Activated CD8-positive, alpha-beta memory T cell treated with anti-CD3 and anti-CD28 coated beads for 48 hours (primary cell): ENCODE measurements at regions not wholly inside any gene's neighbourhood (a gene's known extent, or its start where the extent isn't known, plus 50 kb on each side); places are given as distances from the start of the nearest gene placed in this dataset.
"Not testable (repeated sequence)": the region's sequence is repeated elsewhere in the genome, so short reads cannot be mapped to it uniquely, and the experiment has no call there.

Source experiments
- DNase-seq, 3 experiments: peaks; one replicate each; pipeline ENCODE4 v3.0.0-alpha.2; 2020; ENCODE audit warnings: low read depth in 2 of 3, low spot score in 2 of 3

DNA sequence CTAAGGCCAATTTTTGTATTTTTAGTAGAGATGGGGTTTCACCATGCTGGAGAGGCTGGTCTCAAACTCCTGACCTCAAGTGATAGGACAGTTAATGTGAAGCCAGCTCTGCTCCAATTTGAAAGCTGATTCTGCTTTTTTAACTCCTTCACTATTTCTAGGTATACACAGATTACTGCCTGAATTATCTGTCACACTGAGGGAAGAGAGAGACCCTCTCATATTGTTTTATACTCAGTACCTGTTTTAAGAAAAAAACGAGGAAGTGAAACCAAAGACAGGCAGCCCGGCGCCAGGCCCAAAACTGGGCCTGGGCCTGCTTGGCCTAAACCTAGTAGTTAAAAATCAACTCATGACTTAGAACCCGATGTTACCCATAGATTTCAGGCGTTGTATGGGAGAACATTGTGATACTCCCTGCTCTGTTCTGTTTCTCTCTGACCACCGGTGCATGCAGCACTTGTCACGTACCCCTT lies 1601.5 kb upstream of the PCDH10 start:
- DNase-seq: no peak

- DNase-seq: no peak
Observed at GRCh38 chr4:131551306-131551705, 1597.8 kb upstream of the PCDH10 start.

DNA sequence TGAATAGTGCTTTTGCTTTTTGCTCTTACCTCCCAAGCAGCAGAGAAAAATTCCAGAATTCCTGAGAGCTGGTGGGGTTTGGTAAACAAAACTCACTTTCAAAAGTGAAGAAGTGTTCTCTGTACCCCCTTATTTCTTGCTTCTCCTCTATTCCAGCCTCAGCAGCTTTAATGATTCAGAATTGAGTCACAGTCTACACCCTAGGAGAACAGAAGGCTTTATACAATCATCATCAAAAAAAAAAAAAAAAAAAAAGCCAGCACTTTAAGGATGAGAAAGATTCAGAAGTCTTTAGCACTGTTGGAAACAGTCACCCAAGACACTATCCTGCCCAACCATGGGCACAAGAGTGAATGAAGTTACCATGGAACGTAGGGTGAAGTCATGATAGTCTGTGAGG lies 1583.1 kb upstream of the PCDH10 start:
- no peak for DNase-seq

GRCh38 chr4:131584587-131584986 lies 1564.5 kb upstream of the PCDH10 start:
- DNase-seq: no peak

GRCh38 chr4:131595140-131595539 lies 1554.0 kb upstream of the PCDH10 start:
- DNase-seq: no peak

GRCh38 chr4:131603705-131604104 lies 1545.4 kb upstream of the PCDH10 start:
- no peak for DNase-seq

DNA sequence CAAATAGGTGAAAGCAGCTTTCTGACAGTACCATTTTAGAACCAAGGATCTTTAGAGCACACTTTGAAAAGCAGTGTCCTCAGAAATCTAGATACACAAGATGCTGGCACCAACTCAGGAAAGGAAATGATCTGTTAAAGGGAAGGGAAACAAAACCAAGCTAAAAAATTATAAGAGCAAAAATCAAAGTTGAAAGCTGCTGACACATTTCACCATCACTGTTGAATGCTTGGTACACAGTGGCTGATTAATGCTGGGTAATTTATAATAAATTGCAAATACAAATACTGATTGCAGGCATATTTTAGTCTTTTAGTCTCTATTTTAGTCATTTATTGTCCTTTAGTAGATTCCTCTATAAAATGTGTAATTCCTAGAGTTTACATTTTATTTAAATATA lies 1540.1 kb upstream of the PCDH10 start:
- DNase-seq: no peak

GRCh38 chr4:131610517-131610916 lies 1538.6 kb upstream of the PCDH10 start:
- DNase-seq: not testable (repeated sequence)

DNA sequence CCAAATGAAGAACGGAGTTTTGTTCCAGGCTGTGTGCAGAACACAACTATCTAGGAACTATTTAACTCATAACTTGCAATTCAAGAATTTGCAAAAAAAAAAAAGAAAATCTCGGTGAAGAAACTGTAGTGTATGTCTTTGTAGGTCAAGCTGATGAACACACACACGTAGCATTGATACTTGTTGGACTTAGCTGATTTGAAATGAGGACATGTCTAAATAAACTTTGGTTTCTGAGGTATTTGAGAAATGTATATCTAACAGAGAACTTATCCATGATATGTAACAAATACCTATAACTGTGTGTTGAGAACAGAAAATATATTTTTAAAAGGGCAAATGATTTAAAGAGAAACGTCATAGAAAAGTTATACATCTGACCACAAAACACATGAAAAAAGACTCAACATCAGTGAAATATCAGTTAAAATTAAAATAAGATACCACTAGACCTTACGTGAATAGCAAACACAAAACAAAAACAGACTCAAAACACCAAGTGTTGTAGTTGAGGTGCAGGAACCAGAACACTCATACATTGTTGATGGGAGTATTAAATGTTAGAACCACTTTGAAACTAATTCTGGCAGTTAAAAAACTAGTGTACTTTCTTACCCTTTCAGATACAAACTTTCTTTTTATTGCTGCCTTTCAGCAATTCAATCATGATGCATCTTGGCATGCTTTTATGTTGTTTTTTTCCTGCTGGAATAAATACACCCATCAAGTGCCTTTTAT lies 1535.8 kb upstream of the PCDH10 start:
- no peak for DNase-seq

GRCh38 chr4:131613824-131614216 lies 1535.3 kb upstream of the PCDH10 start:
- no peak for DNase-seq

DNA sequence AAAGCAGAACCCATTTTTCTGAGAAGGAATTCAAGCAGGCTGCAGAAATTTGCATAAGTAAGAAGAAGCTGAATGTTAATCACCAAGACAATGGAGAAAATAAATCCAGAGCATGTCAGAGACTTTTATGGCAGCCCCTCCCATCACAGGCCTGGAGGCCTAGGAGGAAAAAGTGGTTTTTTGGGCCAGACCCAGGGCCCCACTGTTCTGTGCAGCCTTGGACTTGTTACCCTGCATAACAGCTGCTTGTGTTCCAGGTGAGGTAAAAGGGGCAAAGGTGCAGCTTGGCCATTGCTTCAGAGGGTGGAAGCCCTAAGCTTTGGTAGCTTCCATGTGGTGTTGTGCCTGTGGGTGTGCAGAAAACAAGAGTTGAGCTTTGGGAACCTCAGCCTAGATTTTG lies 1516.2 kb upstream of the PCDH10 start:
- DNase-seq: no peak

DNA sequence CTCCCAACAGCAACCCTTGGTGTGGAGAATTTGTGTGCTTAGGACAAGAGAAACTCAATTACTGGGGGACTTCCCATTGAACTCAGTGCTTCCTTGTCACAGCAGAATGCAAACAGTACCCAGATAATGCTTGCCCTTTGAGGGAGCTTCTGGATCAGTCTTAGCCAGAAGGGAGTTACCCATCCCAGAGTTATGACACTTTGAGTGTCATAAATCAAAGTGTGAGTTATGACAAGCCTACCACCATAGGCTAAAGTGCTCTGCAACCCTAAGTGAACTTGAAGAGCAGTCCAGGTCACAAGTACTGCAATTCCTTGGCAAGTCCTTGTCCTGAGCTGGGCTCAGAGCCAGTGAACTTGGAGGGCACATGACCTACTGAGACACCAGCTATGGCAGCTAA lies 1513.9 kb upstream of the PCDH10 start:
- DNase-seq: no peak

DNA sequence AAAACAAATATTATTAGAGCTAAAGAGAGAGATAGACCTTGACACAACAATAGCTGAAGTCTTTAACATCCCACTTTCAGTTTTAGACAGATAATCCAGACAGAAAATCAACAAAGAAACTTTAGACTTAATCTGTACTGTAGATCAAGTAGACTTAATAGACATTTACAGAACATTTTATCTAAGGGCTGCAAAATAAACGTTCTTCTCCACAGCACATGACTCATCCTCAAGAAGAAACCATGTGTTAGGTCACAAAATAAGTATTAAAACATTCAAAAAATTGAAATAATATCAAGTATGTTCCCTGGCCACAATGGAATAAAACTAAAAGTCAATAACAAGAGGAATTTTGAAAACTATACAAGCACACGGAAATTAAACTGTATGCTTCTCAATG lies 1510.3 kb upstream of the PCDH10 start:
- DNase-seq: no peak

DNA sequence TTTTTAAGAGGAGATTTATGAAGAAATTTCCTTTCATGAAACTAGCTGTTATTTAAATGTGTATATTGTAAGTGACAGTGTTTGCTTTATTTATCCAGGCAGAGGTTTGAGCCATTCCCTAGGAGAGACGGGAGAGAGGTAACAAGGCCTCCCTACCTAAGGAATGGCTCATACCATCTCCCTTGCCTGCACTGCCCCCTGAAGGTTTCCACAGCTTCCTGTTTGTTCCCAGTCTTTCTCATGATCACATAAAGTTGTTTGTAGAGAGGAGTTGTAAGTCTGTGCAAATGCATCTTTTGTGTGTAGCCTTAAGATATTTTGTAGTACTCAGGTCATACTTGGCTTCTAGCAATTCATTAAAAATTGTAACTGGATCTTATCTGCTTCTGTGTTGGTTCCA lies 1504.5 kb upstream of the PCDH10 start:
- no peak for DNase-seq

DNA sequence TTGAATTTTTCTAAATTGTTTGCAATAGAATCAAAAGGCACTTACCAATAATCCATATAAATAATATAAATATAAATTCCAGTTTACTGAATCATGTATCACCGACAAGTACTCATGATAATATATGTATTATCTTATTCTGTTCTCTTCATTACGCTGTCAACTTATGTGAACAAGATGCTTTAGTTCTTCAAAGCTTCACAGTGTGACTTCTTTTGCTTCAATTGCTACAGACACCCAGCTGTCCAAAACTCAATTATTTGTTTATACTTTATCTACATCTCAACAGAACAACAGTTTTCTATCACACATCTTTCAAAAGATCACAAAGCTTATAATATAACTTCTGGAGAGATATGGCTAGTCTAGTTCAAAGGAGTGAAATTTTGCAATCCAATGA lies 1499.9 kb upstream of the PCDH10 start:
- no peak for DNase-seq

DNA sequence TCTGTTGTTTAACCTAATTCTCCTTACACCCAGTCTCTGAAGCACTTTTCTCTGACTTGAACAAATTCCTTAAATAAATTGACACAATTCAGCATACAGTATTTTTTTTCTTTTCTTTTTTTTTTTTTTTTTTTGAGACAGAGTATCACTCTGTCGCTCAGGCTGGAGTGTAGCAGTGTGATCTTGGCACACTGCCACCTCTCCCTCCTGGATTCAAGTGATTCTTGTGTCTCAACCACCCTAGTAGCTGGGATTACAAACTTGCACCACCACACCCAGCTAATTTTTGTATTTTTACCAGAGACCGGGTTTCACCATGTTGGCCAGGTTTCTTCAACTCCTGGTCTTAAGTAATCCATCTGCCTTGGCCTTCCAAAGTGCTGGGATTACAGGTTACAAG lies 1498.1 kb upstream of the PCDH10 start:
- no peak for DNase-seq

- not testable (repeated sequence) for DNase-seq
Observed at GRCh38 chr4:131683314-131683713, 1465.8 kb upstream of the PCDH10 start.

GRCh38 chr4:131721883-131722282 lies 1427.2 kb upstream of the PCDH10 start:
- DNase-seq: no peak

DNA sequence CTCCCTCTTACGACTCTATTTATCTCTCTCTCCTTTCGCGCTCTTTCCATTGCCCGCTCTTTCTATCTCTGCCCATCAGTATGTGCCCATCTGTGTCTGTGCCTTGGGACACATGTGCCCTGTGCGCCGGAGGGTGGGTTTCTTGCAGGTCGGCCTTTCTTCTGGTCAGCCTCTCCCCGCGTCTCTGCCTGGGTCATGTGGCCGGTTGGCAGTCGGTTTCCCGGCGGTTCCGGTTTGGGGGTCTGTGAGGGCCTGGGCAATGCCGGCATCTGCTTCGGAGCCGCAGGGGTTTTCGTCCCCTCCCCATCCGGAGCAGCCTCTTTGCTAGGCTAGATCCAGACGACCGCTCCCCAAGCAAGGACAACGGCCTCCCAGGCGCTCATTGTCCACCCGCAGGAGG lies 1426.0 kb upstream of the PCDH10 start:
- not testable (repeated sequence) for DNase-seq

DNA sequence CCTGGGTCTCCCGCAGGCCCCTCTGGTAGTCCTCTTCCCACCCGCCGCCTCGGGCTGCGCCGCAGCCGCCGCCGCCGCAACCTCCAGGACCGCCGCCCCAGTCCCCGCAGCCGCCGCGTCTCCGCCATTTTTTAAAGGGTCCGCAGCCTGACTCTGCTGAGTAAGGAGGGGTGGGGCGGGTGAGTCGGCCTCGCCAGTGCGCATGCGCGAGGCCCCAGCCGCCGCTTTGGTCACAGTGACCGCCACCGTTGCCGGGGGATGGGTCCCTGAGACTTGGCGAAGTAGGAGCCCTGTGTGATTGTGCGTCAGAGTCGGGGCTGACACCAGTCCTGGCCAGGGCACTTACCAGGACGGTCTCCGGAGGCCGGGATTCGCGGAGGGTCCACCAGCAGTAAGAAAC lies 1424.2 kb upstream of the PCDH10 start:
- DNase-seq: not testable (repeated sequence)

DNA sequence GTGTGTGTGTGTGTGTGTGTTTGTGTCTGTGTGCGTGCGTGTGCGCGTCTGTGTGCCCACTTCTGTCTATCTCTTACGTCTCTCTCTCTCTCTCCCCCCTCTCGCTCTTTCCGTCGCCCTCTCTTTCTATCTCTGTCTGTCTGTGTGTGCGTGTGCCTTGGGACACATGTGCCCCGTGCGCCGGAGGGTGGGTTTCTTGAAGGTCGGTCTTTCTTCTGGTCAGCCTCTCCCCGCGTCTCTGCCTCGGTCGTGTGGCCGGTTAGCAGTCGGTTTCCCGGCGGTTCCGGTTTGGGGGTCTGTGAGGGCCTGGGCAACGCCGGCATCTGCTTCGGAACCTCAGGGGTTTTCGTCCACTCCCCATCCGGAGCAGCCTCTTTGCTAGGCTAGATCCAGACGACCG lies 1423.6 kb upstream of the PCDH10 start:
- DNase-seq: not testable (repeated sequence)

DNA sequence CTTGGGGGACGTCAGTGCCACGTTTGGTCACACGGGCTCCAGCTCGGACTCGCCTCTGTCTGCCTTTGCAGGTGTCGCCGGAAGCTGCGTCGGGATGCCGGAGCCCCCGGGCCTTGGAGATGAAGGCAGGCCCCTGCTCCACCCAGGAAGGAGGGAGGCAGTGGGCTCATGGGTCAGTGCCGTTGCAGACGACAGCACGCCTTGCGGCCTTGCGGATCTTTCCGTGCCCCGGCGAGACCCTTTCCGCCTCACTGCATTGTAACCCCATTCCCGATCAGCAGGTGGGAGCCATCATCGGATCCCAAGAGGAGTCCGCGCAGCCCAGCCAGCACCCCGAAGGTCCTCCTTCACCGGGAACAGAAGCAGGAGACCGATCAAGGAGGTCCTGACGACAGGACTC lies 1422.2 kb upstream of the PCDH10 start:
- DNase-seq: not testable (repeated sequence)

- DNase-seq: not testable (repeated sequence)
Observed at GRCh38 chr4:131727418-131727817, 1421.7 kb upstream of the PCDH10 start.
